SK-N-SH treated with all-trans-retinoic acid at 6 μM for 48 hours (cell line): ENCODE measurements at regions not wholly inside any gene's neighbourhood (a gene's known extent, or its start where the extent isn't known, plus 50 kb on each side); places are given as distances from the start of the nearest gene placed in this dataset.

Source experiments
- ISL1 ChIP-seq: fragments of 250-450 bp; sonication (Bioruptor Pico); IDR thresholded peaks from 2 replicates; pipeline ENCODE4 v2.1.2; 2022; ENCODE audit warnings: mild to moderate bottlenecking, moderate library complexity
- PATZ1 ChIP-seq: fragments of 250-450 bp; sonication (Bioruptor Pico); IDR thresholded peaks from 2 replicates; pipeline ENCODE4 v1.8.0; 2020; ENCODE audit warnings: mild to moderate bottlenecking, moderate library complexity, borderline replicate concordance
- PPARA ChIP-seq: fragments of 250-450 bp; sonication (Bioruptor Pico); IDR thresholded peaks from 2 replicates; pipeline ENCODE4 v1.5.0; 2020; ENCODE audit warnings: mild to moderate bottlenecking, borderline replicate concordance

- TF ChIP-seq PPARA (CRISPR knock-in tag) (no peak), ISL1 (CRISPR knock-in tag) (no peak), PATZ1 (CRISPR knock-in tag) (no peak)
Observed at GRCh38 chr2:221154176-221154575, 417.9 kb downstream of the EPHA4 start.
